GM12874 (cell line): ENCODE measurements at regions not wholly inside any gene's neighbourhood (a gene's known extent, or its start where the extent isn't known, plus 50 kb on each side); places are given as distances from the start of the nearest gene placed in this dataset.

Experiments used
- TF ChIP-seq, protein P1 (sequence below): IDR thresholded peaks from 2 replicates; pipeline ENCODE4 v1.5.1; 2011; ENCODE audit warnings: low read depth, mild to moderate bottlenecking, control low read depth, low read length, moderate library complexity; ENCODE audit not compliant: insufficient read depth

- TF ChIP-seq, protein P1, sequence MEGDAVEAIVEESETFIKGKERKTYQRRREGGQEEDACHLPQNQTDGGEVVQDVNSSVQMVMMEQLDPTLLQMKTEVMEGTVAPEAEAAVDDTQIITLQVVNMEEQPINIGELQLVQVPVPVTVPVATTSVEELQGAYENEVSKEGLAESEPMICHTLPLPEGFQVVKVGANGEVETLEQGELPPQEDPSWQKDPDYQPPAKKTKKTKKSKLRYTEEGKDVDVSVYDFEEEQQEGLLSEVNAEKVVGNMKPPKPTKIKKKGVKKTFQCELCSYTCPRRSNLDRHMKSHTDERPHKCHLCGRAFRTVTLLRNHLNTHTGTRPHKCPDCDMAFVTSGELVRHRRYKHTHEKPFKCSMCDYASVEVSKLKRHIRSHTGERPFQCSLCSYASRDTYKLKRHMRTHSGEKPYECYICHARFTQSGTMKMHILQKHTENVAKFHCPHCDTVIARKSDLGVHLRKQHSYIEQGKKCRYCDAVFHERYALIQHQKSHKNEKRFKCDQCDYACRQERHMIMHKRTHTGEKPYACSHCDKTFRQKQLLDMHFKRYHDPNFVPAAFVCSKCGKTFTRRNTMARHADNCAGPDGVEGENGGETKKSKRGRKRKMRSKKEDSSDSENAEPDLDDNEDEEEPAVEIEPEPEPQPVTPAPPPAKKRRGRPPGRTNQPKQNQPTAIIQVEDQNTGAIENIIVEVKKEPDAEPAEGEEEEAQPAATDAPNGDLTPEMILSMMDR: no peak
Measured at GRCh38 chr9:710951-711745, 130.3 kb upstream of the DMRT1 start.

GRCh38 chr9:711761-712553, 129.5 kb upstream of the DMRT1 start:
- TF ChIP-seq, protein P1: no peak

DNA sequence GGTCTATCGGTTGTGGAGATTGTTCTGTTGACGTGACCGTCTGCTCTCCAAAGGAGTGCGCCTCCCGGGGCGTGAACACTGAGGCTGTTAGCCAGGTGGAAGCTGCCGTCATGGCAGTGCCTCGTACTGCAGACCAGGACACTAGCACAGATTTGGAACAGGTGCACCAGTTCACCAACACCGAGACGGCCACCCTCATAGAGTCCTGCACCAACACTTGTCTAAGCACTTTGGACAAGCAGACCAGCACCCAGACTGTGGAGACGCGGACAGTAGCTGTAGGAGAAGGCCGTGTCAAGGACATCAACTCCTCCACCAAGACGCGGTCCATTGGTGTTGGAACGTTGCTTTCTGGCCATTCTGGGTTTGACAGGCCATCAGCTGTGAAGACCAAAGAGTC, 128.9 kb upstream of the DMRT1 start:
- TF ChIP-seq, protein P1: no peak

- TF ChIP-seq, protein P1: no peak
Measured at GRCh38 chr9:713091-713490, 128.4 kb upstream of the DMRT1 start.

- TF ChIP-seq, protein P1: no peak
Measured at GRCh38 chr9:714675-715074, 126.8 kb upstream of the DMRT1 start.

DNA sequence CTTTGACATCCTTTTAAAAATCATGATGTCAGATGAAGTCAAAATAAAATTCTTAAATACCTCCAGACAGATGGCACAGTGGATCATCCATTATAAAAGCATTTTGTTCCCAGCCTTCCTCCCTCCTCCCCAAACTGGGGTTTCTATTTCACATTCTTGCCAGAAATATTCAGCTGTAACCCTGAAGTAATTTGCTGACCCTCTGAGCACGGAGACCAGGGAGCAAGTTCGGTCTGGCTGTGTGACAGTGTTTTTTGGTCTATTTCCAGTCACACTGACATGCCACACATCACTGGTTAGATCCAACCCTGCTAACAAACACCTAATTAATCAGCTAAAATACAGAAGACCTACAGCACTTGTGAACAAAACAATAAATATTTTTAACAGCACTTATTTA, 126.2 kb upstream of the DMRT1 start:
- TF ChIP-seq, protein P1: no peak

GRCh38 chr9:715743-716400, 125.6 kb upstream of the DMRT1 start:
- TF ChIP-seq, protein P1: no peak
